B cell (primary cell): ENCODE measurements at regions not wholly inside any gene's neighbourhood (a gene's known extent, or its start where the extent isn't known, plus 50 kb on each side); places are given as distances from the start of the nearest gene placed in this dataset.

Experiments used
- ATAC-seq: fragments of 200-7000 bp; cut with Tn5 transposase; one replicate; pipeline ENCODE4 v1.10.0; 2021; ENCODE audit warnings: low read depth, mild to moderate bottlenecking, moderate number of reproducible peaks, moderate library complexity
- CTCF ChIA-PET: fragments of 350-600 bp; sonication (Branson Sonifier 250); formaldehyde crosslinking; loops from one replicate; lab custom pipeline; 2021; ENCODE audit warnings: antibody characterized with exemption, inconsistent platforms; lab: Charles Lee
- POLR2A ChIA-PET: fragments of 350-600 bp; sonication (Branson Sonifier 250); formaldehyde crosslinking; loops from one replicate; lab custom pipeline; 2021; ENCODE audit warnings: antibody characterized with exemption; lab: Charles Lee
- DNase-seq: peaks from one replicate; pipeline ENCODE4 v3.0.0; 2013
- H2AFZ ChIP-seq: 2 replicates; pipeline ENCODE4 v1.6.1; 2012; ENCODE audit warnings: mild to moderate bottlenecking, low read depth, low read length; ENCODE audit not compliant: insufficient read depth, poor library complexity, severe bottlenecking
- H3K27ac ChIP-seq, 2 donors: 1 replicate in 1 of 2; 2 replicates in 1 of 2; pipeline ENCODE4 v1.5.1; 2012 to 2013; ENCODE audit warnings: low read length in 2 of 2, mild to moderate bottlenecking in 2 of 2, moderate library complexity in 1 of 2
- H3K27me3 ChIP-seq, 4 experiments: fragments of 200-600 bp in 1 of 4; sonication (generic) in 1 of 4; replicated peaks in 1 of 4; 1 replicate in 2 of 4; 2 replicates in 2 of 4; pipeline versions ENCODE4 v1.6.1 to v1.7.0; 2013 to 2016; ENCODE audit warnings: low read length in 3 of 4, mild to moderate bottlenecking in 2 of 4, mixed read lengths in 1 of 4, moderate library complexity in 1 of 4; ENCODE audit not compliant: insufficient read depth in 4 of 4, control insufficient read depth in 3 of 4; ENCODE audit errors: control extremely low read depth in 1 of 4
- H3K36me3 ChIP-seq, 2 experiments: replicated peaks in 1 of 2; 1 replicate in 1 of 2; 2 replicates in 1 of 2; pipeline versions ENCODE4 v1.6.1 to v1.7.1; 2013; ENCODE audit warnings: low read length in 1 of 2; ENCODE audit not compliant: insufficient read depth in 2 of 2, control insufficient read depth in 1 of 2; ENCODE audit errors: control extremely low read depth in 1 of 2, extremely low read depth in 1 of 2
- H3K4me1 ChIP-seq, 2 donors: fragments of 200-600 bp in 1 of 2; sonication (generic) in 1 of 2; 1 replicate in 1 of 2; 2 replicates in 1 of 2; pipeline versions ENCODE4 v1.5.1 to v1.6.1; 2013 to 2017; ENCODE audit warnings: low read length in 2 of 2; ENCODE audit not compliant: control insufficient read depth in 2 of 2, insufficient read depth in 2 of 2
- H3K4me2 ChIP-seq: replicated peaks from 2 replicates; pipeline ENCODE3; 2012; ENCODE audit warnings: mild to moderate bottlenecking, low read depth, low read length; ENCODE audit not compliant: poor library complexity, severe bottlenecking
- H3K4me3 ChIP-seq, 5 experiments: fragments of 200-600 bp in 1 of 5; sonication (generic) in 1 of 5; 1 replicate in 3 of 5; 2 replicates in 2 of 5; pipeline versions ENCODE4 v1.5.1 to v1.7.0; 2011 to 2016; ENCODE audit warnings: low read length in 4 of 5, mild to moderate bottlenecking in 4 of 5, low read depth in 2 of 5, control low read depth in 1 of 5, moderate library complexity in 1 of 5; ENCODE audit not compliant: insufficient read depth in 1 of 5; ENCODE audit errors: control extremely low read depth in 1 of 5, extremely low read depth in 1 of 5
- H3K79me2 ChIP-seq: fragments of 200-600 bp; sonication (generic); one replicate; pipeline ENCODE4 v1.6.0; 2016; ENCODE audit warnings: low read length; ENCODE audit not compliant: control insufficient read depth, insufficient read depth
- H3K9ac ChIP-seq: fragments of 200-600 bp; sonication (generic); 2 replicates; pipeline ENCODE4 v1.6.1; 2017; ENCODE audit warnings: mild to moderate bottlenecking, low read length, moderate library complexity
- H3K9me3 ChIP-seq, 3 donors: one replicate each; pipeline versions ENCODE4 v1.6.1 to v1.7.1; 2013; ENCODE audit warnings: low read length in 2 of 3; ENCODE audit not compliant: control insufficient read depth in 2 of 3, insufficient read depth in 1 of 3; ENCODE audit errors: control extremely low read depth in 1 of 3
- H4K20me1 ChIP-seq: 2 replicates; pipeline ENCODE4 v1.6.0; 2012; ENCODE audit warnings: mild to moderate bottlenecking, low read length; ENCODE audit not compliant: insufficient read depth, control insufficient read depth, poor library complexity, severe bottlenecking
- H3K27ac Mint-ChIP-seq: one replicate; pipeline ENCODE4 v1.8.0; 2021; ENCODE audit warnings: mixed read lengths
- H3K27me3 Mint-ChIP-seq: one replicate; pipeline ENCODE4 v1.8.0; 2021; ENCODE audit warnings: mixed read lengths
- H3K4me1 Mint-ChIP-seq: one replicate; pipeline ENCODE4 v1.8.0; 2021; ENCODE audit warnings: mixed read lengths
- H3K4me3 Mint-ChIP-seq: one replicate; pipeline ENCODE4 v1.8.0; 2021; ENCODE audit warnings: mixed read lengths
- H3K9me3 Mint-ChIP-seq: one replicate; pipeline ENCODE4 v1.8.0; 2022; ENCODE audit warnings: mixed read lengths; ENCODE audit not compliant: insufficient read depth
- EZH2 ChIP-seq: IDR thresholded peaks from 2 replicates; pipeline ENCODE4 v1.6.1; 2012; ENCODE audit warnings: borderline replicate concordance, low read depth, mild to moderate bottlenecking, moderate library complexity, low read length; ENCODE audit not compliant: insufficient read depth, poor library complexity, severe bottlenecking
- WGBS: methylation state at CpG from one replicate; pipeline ENCODE4 v1.1.5; 2013; ENCODE audit warnings: missing lambda C conversion rate; ENCODE audit not compliant: insufficient coverage; 5-methylcytosine and 5-hydroxymethylcytosine counted together
- intact Hi-C: fragments of 100-400 bp; cut with micrococcal nuclease; formaldehyde crosslinking; loops from one replicate; pipeline ENCODE4 v1.10.0; 2022
- TF ChIP-seq, protein P1 (sequence below): fragments of 200-600 bp; IDR thresholded peaks from one replicate; pipeline ENCODE4 v1.8.0; 2022; ENCODE audit warnings: antibody characterized with exemption, mild to moderate bottlenecking

DNA sequence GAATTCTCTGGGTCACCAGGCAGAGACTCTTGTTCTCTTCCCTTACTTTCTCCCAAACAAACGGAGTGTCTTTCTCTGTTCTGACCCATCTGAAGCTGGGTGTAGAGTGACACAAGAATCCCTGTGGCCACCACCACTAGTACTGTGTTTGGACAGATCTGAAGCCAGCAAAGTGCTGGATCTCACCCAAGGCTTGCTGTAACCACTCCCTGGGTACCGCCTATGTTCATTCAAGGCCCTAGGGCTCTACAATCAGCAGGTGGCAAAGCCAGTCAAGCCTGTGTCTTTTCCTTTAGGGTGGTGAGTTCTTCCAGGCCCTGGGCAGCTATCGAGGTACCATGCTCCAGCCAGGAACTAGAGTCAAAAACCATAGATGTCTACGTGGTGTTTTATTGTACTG, 149.2 kb upstream of the CTNNB1 start:
- no peak for TF ChIP-seq EZH2
- TF ChIP-seq, protein P1, sequence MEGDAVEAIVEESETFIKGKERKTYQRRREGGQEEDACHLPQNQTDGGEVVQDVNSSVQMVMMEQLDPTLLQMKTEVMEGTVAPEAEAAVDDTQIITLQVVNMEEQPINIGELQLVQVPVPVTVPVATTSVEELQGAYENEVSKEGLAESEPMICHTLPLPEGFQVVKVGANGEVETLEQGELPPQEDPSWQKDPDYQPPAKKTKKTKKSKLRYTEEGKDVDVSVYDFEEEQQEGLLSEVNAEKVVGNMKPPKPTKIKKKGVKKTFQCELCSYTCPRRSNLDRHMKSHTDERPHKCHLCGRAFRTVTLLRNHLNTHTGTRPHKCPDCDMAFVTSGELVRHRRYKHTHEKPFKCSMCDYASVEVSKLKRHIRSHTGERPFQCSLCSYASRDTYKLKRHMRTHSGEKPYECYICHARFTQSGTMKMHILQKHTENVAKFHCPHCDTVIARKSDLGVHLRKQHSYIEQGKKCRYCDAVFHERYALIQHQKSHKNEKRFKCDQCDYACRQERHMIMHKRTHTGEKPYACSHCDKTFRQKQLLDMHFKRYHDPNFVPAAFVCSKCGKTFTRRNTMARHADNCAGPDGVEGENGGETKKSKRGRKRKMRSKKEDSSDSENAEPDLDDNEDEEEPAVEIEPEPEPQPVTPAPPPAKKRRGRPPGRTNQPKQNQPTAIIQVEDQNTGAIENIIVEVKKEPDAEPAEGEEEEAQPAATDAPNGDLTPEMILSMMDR = no peak
- Histone ChIP-seq H3K4me2 (no peak overlapping the region), H3K9me3 (peaks cover 2 to 4% (median 3%) of the 10 kb centered on the region in 3 donors), H4K20me1 (no peaks in the 10 kb centered on the region), H2AFZ (no peak overlapping the region), H3K79me2 (no peaks in the 10 kb centered on the region), H3K27me3 (peaks cover 0 to 4% (median 0%) of the 10 kb centered on the region in 4 experiments), H3K9ac (no peak overlapping the region), H3K36me3 (no peaks in the 10 kb centered on the region), H3K4me1 (no peaks in the 10 kb centered on the region), H3K4me3 (no peak overlapping the region), H3K27ac (no peak overlapping the region)
- Mint-ChIP-seq H3K27me3 (peaks cover 8% of the 10 kb centered on the region), H3K4me1 (no peaks in the 10 kb centered on the region), H3K4me3 (no peak overlapping the region), H3K9me3 (peaks cover 3% of the 10 kb centered on the region), H3K27ac (no peak overlapping the region)
- intact Hi-C loops = no loop called here
- 100% methylated on average over 3 of the region's 4 CpGs for WGBS
- ATAC-seq (no peak), DNase-seq (no peak)
- ChIA-PET CTCF (no interaction called here), POLR2A (no interaction called here)

DNA sequence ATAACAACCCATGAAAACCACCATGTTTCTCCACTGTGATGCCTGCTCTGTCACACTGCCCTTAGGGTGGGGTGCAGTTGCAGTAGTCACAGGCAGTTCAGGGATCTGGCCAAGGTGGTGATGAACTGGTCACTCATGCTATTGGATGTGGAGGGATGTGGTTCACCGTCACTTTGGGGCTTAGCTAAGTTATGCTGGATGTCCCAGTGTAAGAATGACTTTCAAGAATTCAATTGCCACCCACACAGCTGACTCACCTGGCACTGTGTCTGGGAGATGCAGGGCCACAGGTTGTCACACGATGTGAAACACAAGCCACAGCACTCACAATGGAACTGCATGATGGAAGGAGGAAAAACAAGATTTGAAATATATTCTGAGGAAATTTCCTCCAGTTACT, 146.1 kb upstream of the CTNNB1 start:
- Histone ChIP-seq H3K36me3 (no peaks in the 10 kb centered on the region), H2AFZ (no peak overlapping the region), H3K79me2 (no peaks in the 10 kb centered on the region), H3K9ac (no peak overlapping the region), H3K4me3 (no peak overlapping the region), H3K27ac (no peak overlapping the region), H3K27me3 (peaks cover 0 to 4% (median 0%) of the 10 kb centered on the region in 4 experiments), H4K20me1 (no peaks in the 10 kb centered on the region), H3K4me1 (no peaks in the 10 kb centered on the region), H3K4me2 (no peak overlapping the region), H3K9me3 (peaks cover 0 to 4% (median 0%) of the 10 kb centered on the region in 3 donors)
- Mint-ChIP-seq H3K27ac (no peak overlapping the region), H3K27me3 (peaks cover 8% of the 10 kb centered on the region), H3K4me3 (no peak overlapping the region), H3K9me3 (no peaks in the 10 kb centered on the region), H3K4me1 (no peaks in the 10 kb centered on the region)
- TF ChIP-seq, protein P1 = no peak
- no peak for TF ChIP-seq EZH2
- no peak for ATAC-seq
- no peak for DNase-seq
- POLR2A ChIA-PET = no interaction called here
- 80% methylated on average over 1 of the region's 2 CpGs for WGBS
- CTCF ChIA-PET = no interaction called here
- intact Hi-C loops = no loop called here
